ENCODE measurements at regions not wholly inside any gene's neighbourhood (a gene's known extent, or its start where the extent isn't known, plus 50 kb on each side); places are given as distances from the start of the nearest gene placed in this dataset.

- TF ChIP-seq, protein P1, sequence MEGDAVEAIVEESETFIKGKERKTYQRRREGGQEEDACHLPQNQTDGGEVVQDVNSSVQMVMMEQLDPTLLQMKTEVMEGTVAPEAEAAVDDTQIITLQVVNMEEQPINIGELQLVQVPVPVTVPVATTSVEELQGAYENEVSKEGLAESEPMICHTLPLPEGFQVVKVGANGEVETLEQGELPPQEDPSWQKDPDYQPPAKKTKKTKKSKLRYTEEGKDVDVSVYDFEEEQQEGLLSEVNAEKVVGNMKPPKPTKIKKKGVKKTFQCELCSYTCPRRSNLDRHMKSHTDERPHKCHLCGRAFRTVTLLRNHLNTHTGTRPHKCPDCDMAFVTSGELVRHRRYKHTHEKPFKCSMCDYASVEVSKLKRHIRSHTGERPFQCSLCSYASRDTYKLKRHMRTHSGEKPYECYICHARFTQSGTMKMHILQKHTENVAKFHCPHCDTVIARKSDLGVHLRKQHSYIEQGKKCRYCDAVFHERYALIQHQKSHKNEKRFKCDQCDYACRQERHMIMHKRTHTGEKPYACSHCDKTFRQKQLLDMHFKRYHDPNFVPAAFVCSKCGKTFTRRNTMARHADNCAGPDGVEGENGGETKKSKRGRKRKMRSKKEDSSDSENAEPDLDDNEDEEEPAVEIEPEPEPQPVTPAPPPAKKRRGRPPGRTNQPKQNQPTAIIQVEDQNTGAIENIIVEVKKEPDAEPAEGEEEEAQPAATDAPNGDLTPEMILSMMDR (IDR thresholded peaks at IDR 0.05; ENCODE audit: low read depth, low read length, missing input control) = no peak
- TF ChIP-seq EGR1 (IDR thresholded peaks at IDR 0.05; ENCODE audit: low read depth in 2 of 2) = no peak
- TF ChIP-seq MAX (IDR thresholded peaks at IDR 0.05) = no peak
- TF ChIP-seq, protein P2, sequence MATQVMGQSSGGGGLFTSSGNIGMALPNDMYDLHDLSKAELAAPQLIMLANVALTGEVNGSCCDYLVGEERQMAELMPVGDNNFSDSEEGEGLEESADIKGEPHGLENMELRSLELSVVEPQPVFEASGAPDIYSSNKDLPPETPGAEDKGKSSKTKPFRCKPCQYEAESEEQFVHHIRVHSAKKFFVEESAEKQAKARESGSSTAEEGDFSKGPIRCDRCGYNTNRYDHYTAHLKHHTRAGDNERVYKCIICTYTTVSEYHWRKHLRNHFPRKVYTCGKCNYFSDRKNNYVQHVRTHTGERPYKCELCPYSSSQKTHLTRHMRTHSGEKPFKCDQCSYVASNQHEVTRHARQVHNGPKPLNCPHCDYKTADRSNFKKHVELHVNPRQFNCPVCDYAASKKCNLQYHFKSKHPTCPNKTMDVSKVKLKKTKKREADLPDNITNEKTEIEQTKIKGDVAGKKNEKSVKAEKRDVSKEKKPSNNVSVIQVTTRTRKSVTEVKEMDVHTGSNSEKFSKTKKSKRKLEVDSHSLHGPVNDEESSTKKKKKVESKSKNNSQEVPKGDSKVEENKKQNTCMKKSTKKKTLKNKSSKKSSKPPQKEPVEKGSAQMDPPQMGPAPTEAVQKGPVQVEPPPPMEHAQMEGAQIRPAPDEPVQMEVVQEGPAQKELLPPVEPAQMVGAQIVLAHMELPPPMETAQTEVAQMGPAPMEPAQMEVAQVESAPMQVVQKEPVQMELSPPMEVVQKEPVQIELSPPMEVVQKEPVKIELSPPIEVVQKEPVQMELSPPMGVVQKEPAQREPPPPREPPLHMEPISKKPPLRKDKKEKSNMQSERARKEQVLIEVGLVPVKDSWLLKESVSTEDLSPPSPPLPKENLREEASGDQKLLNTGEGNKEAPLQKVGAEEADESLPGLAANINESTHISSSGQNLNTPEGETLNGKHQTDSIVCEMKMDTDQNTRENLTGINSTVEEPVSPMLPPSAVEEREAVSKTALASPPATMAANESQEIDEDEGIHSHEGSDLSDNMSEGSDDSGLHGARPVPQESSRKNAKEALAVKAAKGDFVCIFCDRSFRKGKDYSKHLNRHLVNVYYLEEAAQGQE (IDR thresholded peaks at IDR 0.05) = no peak
- TF ChIP-seq RAD21 (IDR thresholded peaks at IDR 0.05) = no peak
- no peak for TF ChIP-seq TAF1 (conservative IDR thresholded peaks at IDR 0.05)
- TF ChIP-seq SP1 (IDR thresholded peaks at IDR 0.05) = no peak
- TF ChIP-seq ZBTB33 (IDR thresholded peaks at IDR 0.05) = no peak
- TF ChIP-seq RXRA (IDR thresholded peaks at IDR 0.05) = no peak
- TF ChIP-seq GABPA (IDR thresholded peaks at IDR 0.05 in 1 of 2, conservative IDR thresholded peaks at IDR 0.05 in 1 of 2) = no peak
- TF ChIP-seq FOXA1 (IDR thresholded peaks at IDR 0.05) = no peak
These were observed 58.6 kb upstream of the VPREB1 start for GRCh38 chr22:22185844-22186499.
